HFF-Myc (cell line): ENCODE measurements at regions not wholly inside any gene's neighbourhood (a gene's known extent, or its start where the extent isn't known, plus 50 kb on each side); places are given as distances from the start of the nearest gene placed in this dataset.
"Not testable (repeated sequence)": the region's sequence is repeated elsewhere in the genome, so short reads cannot be mapped to it uniquely, and the experiment has no call there.

Experiments used
- DNase-seq: peaks from one replicate; pipeline ENCODE4 v3.0.0-alpha.2; 2011; ENCODE audit warnings: low read depth; ENCODE audit errors: extremely low read depth
- H3K4me3 ChIP-seq: replicated peaks from 2 replicates; pipeline ENCODE4 v1.5.1; 2011; ENCODE audit warnings: low read depth, mild to moderate bottlenecking, control low read depth, low read length
- CTCF ChIP-seq: IDR thresholded peaks from 2 replicates; pipeline ENCODE4 v1.5.1; 2012; ENCODE audit warnings: mild to moderate bottlenecking, low read depth, low read length, control low read depth; ENCODE audit errors: missing control alignments

GRCh38 chr10:16193241-16193640 is 243.6 kb upstream of the PTER start:
- no peak for TF ChIP-seq CTCF
- no peak for DNase-seq
- no peak overlapping the region for H3K4me3 ChIP-seq

GRCh38 chr10:16195178-16195769 is 241.5 kb upstream of the PTER start:
- TF ChIP-seq CTCF, result no peak
- no peak for DNase-seq
- no peak overlapping the region for H3K4me3 ChIP-seq

- H3K4me3 ChIP-seq, result no peak overlapping the region
- no peak for TF ChIP-seq CTCF
- no peak for DNase-seq
Observed at GRCh38 chr10:16195894-16196293, 240.9 kb upstream of the PTER start.

- DNase-seq, result no peak
- TF ChIP-seq CTCF, result no peak
Observed at GRCh38 chr10:16199216-16199615, 237.6 kb upstream of the PTER start.

GRCh38 chr10:16223618-16224017 is 213.2 kb upstream of the PTER start:
- H3K4me3 ChIP-seq, DNase-seq: not testable (repeated sequence)

More at GRCh38 chr10:16199216-16199615, 237.6 kb upstream of the PTER start:
- H3K4me3 ChIP-seq, result no peak overlapping the region

- H3K4me3 ChIP-seq, result no peak overlapping the region
- TF ChIP-seq CTCF, result no peak
- DNase-seq, result no peak
Observed at GRCh38 chr10:16227674-16228073, 209.1 kb upstream of the PTER start.

GRCh38 chr10:16231176-16231575 is 205.6 kb upstream of the PTER start:
- no peak overlapping the region for H3K4me3 ChIP-seq
- TF ChIP-seq CTCF, result no peak
- DNase-seq, result no peak
